IgD-negative memory B cell (primary cell): ENCODE measurements at regions not wholly inside any gene's neighbourhood (a gene's known extent, or its start where the extent isn't known, plus 50 kb on each side); places are given as distances from the start of the nearest gene placed in this dataset.

Source experiments
- H3K27ac Mint-ChIP-seq, 3 donors: one replicate each; pipeline ENCODE4 v1.8.0; 2020 to 2022; ENCODE audit warnings: mild to moderate bottlenecking in 3 of 3, mixed read lengths in 3 of 3, moderate library complexity in 1 of 3
- H3K27me3 Mint-ChIP-seq: one replicate; pipeline ENCODE4 v1.8.0; 2021; ENCODE audit warnings: mixed read lengths
- H3K36me3 Mint-ChIP-seq: one replicate; pipeline ENCODE4 v1.8.0; 2020; ENCODE audit warnings: mild to moderate bottlenecking, mixed read lengths
- H3K4me1 Mint-ChIP-seq, 3 donors: one replicate each; pipeline ENCODE4 v1.8.0; 2020 to 2022; ENCODE audit warnings: mixed read lengths in 3 of 3, mild to moderate bottlenecking in 1 of 3
- H3K4me3 Mint-ChIP-seq, 4 donors: one replicate each; pipeline ENCODE4 v1.8.0; 2020 to 2022; ENCODE audit warnings: mild to moderate bottlenecking in 4 of 4, mixed read lengths in 4 of 4, moderate library complexity in 3 of 4
- H3K9me3 Mint-ChIP-seq, 3 donors: one replicate each; pipeline ENCODE4 v1.8.0; 2020 to 2021; ENCODE audit warnings: mixed read lengths in 3 of 3, mild to moderate bottlenecking in 1 of 3

DNA sequence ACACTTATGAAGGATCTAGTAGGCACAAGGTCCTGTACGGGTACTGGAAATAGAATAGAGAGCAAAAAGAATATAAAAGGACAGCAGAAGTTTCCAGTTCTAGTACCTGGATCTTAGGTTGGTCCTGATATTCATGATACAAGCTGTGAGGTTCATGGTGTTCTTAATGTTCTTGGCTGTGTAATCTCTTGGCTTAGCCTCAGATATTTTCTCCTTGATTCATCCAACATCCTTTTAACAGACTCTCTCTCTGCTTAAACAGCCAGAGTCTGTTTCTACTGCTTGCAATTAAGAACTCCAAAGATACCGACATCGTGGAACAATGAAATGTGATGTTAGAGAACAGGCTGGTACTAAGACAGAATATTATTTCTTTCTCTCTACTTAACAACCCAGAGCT lies 49.9 kb downstream of the CNTN3 start:
- no peak overlapping the region for H3K4me3 Mint-ChIP-seq
- H3K27me3 Mint-ChIP-seq, result no peaks in the 10 kb centered on the region
- H3K36me3 Mint-ChIP-seq, result no peaks in the 10 kb centered on the region
- H3K4me1 Mint-ChIP-seq, result no peaks in the 10 kb centered on the region
- no peak overlapping the region for H3K27ac Mint-ChIP-seq
- H3K9me3 Mint-ChIP-seq, result peaks cover 5% of the 10 kb centered on the region in 3 donors

DNA sequence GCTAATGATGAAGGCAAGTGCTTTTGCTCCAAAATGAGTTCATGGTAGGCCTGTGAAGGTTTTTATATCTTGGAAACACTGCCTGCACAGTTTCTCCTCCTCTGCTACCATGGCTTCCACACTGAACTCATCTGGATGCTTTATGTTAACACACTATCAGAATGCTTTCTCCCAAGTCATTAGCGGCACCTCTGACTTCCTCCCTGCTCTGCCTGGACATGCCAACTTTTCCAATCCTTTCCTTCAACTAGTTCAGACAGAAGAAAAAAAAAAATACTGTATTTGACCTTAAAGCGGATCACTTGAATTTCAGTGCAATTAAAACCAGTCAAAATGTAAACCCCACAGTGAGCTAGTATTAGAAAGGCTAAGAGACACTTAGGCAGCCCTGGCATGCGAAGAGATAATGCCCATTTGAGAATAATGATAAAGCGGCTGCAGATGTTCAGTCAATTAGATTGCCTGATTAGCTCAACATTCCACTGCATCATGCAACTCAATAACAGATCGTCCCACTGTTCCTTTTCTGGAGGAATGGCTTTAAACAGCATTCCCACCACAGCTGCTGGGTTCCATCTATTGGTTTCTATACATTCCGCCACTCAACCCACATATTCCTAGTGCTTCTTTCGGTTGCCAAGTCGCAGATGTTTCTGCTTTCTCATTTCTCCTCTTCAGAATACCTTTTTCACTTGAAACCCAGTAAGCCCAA lies 51.7 kb downstream of the CNTN3 start:
- no peaks in the 10 kb centered on the region for H3K4me1 Mint-ChIP-seq
- no peak overlapping the region for H3K4me3 Mint-ChIP-seq
- H3K27ac Mint-ChIP-seq, result no peak overlapping the region
- no peaks in the 10 kb centered on the region for H3K27me3 Mint-ChIP-seq
- no peaks in the 10 kb centered on the region for H3K36me3 Mint-ChIP-seq
- peaks cover 3 to 5% (median 5%) of the 10 kb centered on the region in 3 donors for H3K9me3 Mint-ChIP-seq

DNA sequence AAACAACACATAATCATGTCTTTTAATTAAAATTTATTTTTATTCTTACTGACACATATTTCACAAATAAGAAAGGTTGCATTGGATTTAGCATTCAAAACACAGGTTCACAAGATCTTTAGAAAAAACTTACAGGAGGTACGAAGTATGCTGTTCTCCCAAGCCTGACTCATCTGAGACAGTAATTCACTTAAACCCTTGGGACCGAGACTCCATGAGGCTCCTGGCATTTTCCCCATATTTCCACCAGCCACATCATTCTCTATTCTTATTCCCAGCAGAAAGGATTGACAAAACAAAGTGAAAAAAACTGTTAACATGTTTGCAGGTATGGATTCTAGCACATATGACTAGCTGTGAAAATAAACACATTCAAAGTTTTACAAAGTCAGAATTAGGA lies 52.6 kb downstream of the CNTN3 start:
- H3K27ac Mint-ChIP-seq, result no peak overlapping the region
- H3K4me3 Mint-ChIP-seq, result no peak overlapping the region
- no peaks in the 10 kb centered on the region for H3K36me3 Mint-ChIP-seq
- H3K27me3 Mint-ChIP-seq, result no peaks in the 10 kb centered on the region
- H3K9me3 Mint-ChIP-seq, result peaks cover 3 to 5% (median 5%) of the 10 kb centered on the region in 3 donors
- H3K4me1 Mint-ChIP-seq, result no peaks in the 10 kb centered on the region

GRCh38 chr3:74559261-74559660 lies 55.2 kb downstream of the CNTN3 start:
- H3K27ac Mint-ChIP-seq, result no peak overlapping the region
- no peaks in the 10 kb centered on the region for H3K4me1 Mint-ChIP-seq
- peaks cover 3 to 9% (median 5%) of the 10 kb centered on the region in 3 donors for H3K9me3 Mint-ChIP-seq
- H3K4me3 Mint-ChIP-seq, result no peak overlapping the region
- no peaks in the 10 kb centered on the region for H3K27me3 Mint-ChIP-seq
- no peaks in the 10 kb centered on the region for H3K36me3 Mint-ChIP-seq

GRCh38 chr3:74550686-74551085 lies 63.8 kb downstream of the CNTN3 start:
- H3K9me3 Mint-ChIP-seq, result peaks cover 1 to 11% (median 9%) of the 10 kb centered on the region in 3 donors
- H3K27me3 Mint-ChIP-seq, result no peaks in the 10 kb centered on the region
- no peaks in the 10 kb centered on the region for H3K4me1 Mint-ChIP-seq
- H3K36me3 Mint-ChIP-seq, result no peaks in the 10 kb centered on the region
- H3K27ac Mint-ChIP-seq, result no peak overlapping the region
- H3K4me3 Mint-ChIP-seq, result no peak overlapping the region

GRCh38 chr3:74546426-74546825 lies 68.0 kb downstream of the CNTN3 start:
- Mint-ChIP-seq H3K36me3 (no peaks in the 10 kb centered on the region), H3K4me1 (no peaks in the 10 kb centered on the region), H3K27ac (no peak overlapping the region), H3K27me3 (no peaks in the 10 kb centered on the region), H3K4me3 (no peak overlapping the region), H3K9me3 (peaks cover 2 to 9% (median 7%) of the 10 kb centered on the region in 3 donors)

DNA sequence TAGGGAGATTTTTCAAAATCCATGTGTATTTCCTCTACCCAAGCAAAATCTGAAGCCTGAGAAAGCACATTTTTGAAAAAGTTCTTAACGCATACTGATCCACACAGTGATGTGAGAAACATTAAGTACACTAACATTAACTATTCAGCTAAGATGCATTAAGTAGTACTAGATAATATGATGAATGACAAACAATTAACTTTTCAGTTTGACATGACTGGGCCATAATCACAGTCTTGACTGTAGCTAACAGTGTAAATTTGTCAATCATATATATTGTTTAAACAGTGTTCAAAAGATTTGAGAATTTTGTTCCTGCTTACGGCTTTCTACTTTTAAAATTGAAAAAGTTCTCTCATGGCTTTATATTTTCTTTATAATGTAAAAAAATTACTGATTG lies 72.0 kb downstream of the CNTN3 start:
- Mint-ChIP-seq H3K4me1 (no peaks in the 10 kb centered on the region), H3K9me3 (peaks cover 4 to 17% (median 5%) of the 10 kb centered on the region in 3 donors), H3K27me3 (no peaks in the 10 kb centered on the region), H3K27ac (no peak overlapping the region), H3K36me3 (no peaks in the 10 kb centered on the region), H3K4me3 (no peak overlapping the region)

DNA sequence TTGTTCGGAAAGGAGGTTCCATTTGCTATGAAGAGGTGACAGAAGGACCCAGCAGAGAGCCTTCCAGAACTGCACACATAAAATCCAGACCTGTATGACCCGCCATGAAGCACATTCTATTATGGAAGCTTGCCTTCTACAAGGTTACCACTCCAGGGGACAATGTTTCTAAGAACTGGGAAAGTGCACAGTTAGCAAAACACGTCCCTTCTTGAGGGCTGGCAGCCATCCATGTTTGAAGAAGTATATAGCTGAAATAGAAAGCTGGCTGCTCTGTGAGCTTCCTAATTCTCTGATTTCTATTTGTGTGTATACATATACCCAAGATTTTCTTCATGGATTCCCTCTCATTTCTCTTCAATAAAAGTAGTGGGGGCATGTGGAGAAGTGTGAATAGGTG lies 74.6 kb downstream of the CNTN3 start:
- Mint-ChIP-seq H3K9me3 (peaks cover 4 to 20% (median 5%) of the 10 kb centered on the region in 3 donors), H3K27ac (no peak overlapping the region), H3K27me3 (no peaks in the 10 kb centered on the region)

GRCh38 chr3:74538669-74539068 lies 75.8 kb downstream of the CNTN3 start:
- Mint-ChIP-seq H3K27ac (no peak overlapping the region), H3K4me1 (no peaks in the 10 kb centered on the region), H3K9me3 (peaks cover 4 to 14% (median 4%) of the 10 kb centered on the region in 3 donors), H3K27me3 (no peaks in the 10 kb centered on the region), H3K4me3 (no peak overlapping the region), H3K36me3 (no peaks in the 10 kb centered on the region)

More for the DNA sequence above, 74.6 kb downstream of the CNTN3 start:
- H3K4me3 Mint-ChIP-seq, result no peak overlapping the region
- H3K4me1 Mint-ChIP-seq, result no peaks in the 10 kb centered on the region
- no peaks in the 10 kb centered on the region for H3K36me3 Mint-ChIP-seq

DNA sequence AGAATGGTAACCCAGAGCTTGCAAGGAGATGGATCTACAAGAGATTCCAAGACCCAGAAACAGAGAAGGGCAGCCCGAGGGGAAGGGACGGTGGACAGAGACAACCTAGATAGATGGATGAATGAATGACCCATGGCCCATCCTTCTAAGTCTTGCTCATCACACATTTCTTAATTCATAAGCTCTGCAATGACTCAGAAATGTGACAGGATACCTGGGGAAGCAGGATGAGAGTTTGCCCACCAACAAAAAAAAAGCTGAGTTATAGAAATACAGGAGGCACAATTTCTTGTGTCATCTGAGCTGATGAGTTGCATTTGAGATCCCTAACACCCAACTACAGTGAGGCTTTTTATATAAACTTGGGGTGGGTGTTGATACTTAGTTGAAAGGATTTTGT lies 76.6 kb downstream of the CNTN3 start:
- H3K4me1 Mint-ChIP-seq, result no peaks in the 10 kb centered on the region
- no peak overlapping the region for H3K27ac Mint-ChIP-seq
- H3K4me3 Mint-ChIP-seq, result no peak overlapping the region
- H3K27me3 Mint-ChIP-seq, result no peaks in the 10 kb centered on the region
- peaks cover 4 to 12% (median 5%) of the 10 kb centered on the region in 3 donors for H3K9me3 Mint-ChIP-seq
- no peaks in the 10 kb centered on the region for H3K36me3 Mint-ChIP-seq

GRCh38 chr3:74537164-74537563 lies 77.3 kb downstream of the CNTN3 start:
- peaks cover 4 to 12% (median 5%) of the 10 kb centered on the region in 3 donors for H3K9me3 Mint-ChIP-seq
- H3K27ac Mint-ChIP-seq, result no peak overlapping the region
- H3K27me3 Mint-ChIP-seq, result no peaks in the 10 kb centered on the region
- no peak overlapping the region for H3K4me3 Mint-ChIP-seq
- H3K4me1 Mint-ChIP-seq, result no peaks in the 10 kb centered on the region
- no peaks in the 10 kb centered on the region for H3K36me3 Mint-ChIP-seq

DNA sequence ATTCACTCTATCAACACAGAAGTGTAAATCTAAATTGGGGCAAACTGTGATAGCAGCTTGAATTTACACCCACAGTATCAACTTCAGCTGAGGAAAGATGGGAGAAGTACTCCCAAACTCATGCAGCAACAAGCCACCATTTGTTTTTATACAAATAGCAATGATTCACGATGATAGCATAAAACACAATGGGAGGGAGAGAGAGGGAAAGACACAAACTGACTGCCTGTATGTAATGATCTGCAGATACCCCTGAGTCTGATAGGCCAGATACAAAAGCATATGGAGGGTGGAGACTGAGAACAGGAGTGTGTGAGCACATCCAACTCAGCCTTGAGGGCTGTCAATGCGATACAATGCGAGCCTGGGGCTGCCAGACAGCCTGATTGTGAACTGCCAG lies 79.2 kb downstream of the CNTN3 start:
- Mint-ChIP-seq H3K27ac (no peak overlapping the region), H3K9me3 (peaks cover 8 to 22% (median 12%) of the 10 kb centered on the region in 3 donors), H3K4me3 (no peak overlapping the region), H3K4me1 (no peaks in the 10 kb centered on the region), H3K36me3 (peaks cover 2% of the 10 kb centered on the region), H3K27me3 (no peaks in the 10 kb centered on the region)

DNA sequence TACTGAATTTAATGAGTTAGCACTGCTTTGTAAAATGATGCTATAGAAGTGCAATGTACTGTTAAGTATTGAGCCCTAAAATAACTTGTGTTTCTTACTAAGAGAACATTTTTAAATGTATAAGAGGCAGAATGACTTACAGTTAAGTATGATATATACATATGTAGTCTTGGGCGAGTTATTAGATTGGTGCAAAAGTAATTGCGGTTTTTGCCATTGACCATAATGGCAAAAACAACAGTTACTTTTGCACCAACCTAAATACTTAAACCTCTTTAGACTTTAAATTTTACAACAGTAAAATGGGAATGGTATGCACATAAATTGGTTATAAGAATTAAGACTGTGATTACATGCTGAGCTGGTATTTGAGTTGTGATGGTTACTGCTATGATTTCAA lies 79.8 kb downstream of the CNTN3 start:
- Mint-ChIP-seq H3K27me3 (no peaks in the 10 kb centered on the region), H3K36me3 (peaks cover 2% of the 10 kb centered on the region), H3K9me3 (peaks cover 9 to 22% (median 12%) of the 10 kb centered on the region in 3 donors), H3K4me1 (no peaks in the 10 kb centered on the region), H3K27ac (no peak overlapping the region), H3K4me3 (no peak overlapping the region)

DNA sequence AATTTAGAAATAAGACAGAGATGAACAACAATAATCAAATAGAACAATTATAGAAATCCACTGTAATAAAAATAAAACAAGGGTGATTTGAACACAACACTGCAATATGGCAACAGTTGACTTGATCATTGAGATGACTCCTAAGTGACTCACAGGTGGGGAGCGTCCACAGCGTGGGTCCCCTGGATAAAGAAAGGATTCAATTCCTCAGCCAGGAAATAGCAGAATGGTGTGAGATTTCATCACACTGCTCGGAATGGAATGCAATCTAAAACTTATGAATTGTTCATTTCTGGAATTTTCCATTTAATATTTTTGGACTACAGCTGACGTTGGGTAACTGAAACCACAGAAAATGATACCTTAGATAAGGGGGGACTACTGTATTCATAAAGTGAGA lies 82.0 kb downstream of the CNTN3 start:
- Mint-ChIP-seq H3K27me3 (no peaks in the 10 kb centered on the region), H3K27ac (no peak overlapping the region), H3K4me1 (no peaks in the 10 kb centered on the region), H3K9me3 (peaks cover 6 to 17% (median 10%) of the 10 kb centered on the region in 3 donors), H3K36me3 (peaks cover 2% of the 10 kb centered on the region), H3K4me3 (no peak overlapping the region)

GRCh38 chr3:74531491-74531890 lies 83.0 kb downstream of the CNTN3 start:
- Mint-ChIP-seq H3K4me3 (peak overlapping the region in 2 of 4 donors; percentile 27 to 51), H3K27ac (no peak overlapping the region), H3K4me1 (no peaks in the 10 kb centered on the region), H3K27me3 (no peaks in the 10 kb centered on the region), H3K36me3 (peaks cover 2% of the 10 kb centered on the region), H3K9me3 (peaks cover 5 to 14% (median 10%) of the 10 kb centered on the region in 3 donors)

DNA sequence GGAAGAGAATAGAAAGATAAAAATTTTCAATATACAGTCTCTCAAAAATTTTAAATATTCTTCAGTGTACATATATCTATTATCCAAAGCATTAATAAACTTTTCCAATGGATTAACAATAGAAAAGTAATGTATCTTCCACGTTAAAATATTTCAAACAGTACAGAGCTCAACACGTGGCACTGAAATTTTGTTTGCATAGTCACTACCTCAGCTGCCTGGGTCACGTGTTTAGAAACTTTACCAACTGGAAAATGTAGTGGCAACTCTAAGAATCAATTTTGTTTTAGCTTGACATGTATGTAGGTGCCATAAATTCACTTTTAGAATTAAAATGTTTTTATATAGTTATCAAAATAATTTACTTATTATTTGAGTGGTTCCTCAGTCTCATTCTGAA lies 85.3 kb downstream of the CNTN3 start:
- Mint-ChIP-seq H3K9me3 (peaks cover 5 to 16% (median 10%) of the 10 kb centered on the region in 3 donors), H3K27me3 (no peaks in the 10 kb centered on the region), H3K36me3 (peaks cover 2% of the 10 kb centered on the region), H3K27ac (no peak overlapping the region), H3K4me1 (no peaks in the 10 kb centered on the region), H3K4me3 (no peak overlapping the region)
